OCI-LY7 (cell line): ENCODE measurements at regions not wholly inside any gene's neighbourhood (a gene's known extent, or its start where the extent isn't known, plus 50 kb on each side); places are given as distances from the start of the nearest gene placed in this dataset.

Experiments
- EZH2phosphoT487 ChIP-seq: fragments of 200-600 bp; sonication (generic); IDR thresholded peaks from 2 replicates; pipeline ENCODE4 v1.6.1; 2018; ENCODE audit warnings: low read depth, borderline replicate concordance, mild to moderate bottlenecking, mixed run types, antibody characterized with exemption, low read length, moderate library complexity, mixed read lengths
- TF ChIP-seq, protein P1 (sequence below): fragments of 200-600 bp; sonication (generic); conservative IDR thresholded peaks from 2 replicates; pipeline ENCODE4 v1.5.1; 2014; ENCODE audit warnings: mild to moderate bottlenecking, antibody characterized with exemption, low read length, moderate library complexity, mixed read lengths

DNA sequence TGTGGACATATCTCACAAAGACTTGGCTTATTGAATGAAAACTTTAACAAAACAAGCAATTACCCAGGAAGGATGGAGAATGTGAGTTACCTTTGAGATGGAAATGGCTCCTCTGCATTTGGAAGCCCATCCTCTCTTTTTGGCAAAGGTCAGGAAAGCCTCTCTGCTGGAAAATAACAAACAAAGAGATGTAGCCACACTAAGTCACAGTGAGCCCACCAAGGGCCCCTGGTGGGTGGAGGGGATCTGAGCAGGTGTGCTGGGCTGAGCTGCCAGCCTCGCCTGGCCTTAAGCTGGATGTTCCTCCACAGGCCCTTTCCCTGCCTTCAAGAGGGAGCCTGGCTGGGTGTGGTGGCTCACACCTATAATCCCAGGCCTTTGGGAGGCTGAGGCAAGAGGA lies 269.2 kb downstream of the HNRNPD start:
- TF ChIP-seq, protein P1, sequence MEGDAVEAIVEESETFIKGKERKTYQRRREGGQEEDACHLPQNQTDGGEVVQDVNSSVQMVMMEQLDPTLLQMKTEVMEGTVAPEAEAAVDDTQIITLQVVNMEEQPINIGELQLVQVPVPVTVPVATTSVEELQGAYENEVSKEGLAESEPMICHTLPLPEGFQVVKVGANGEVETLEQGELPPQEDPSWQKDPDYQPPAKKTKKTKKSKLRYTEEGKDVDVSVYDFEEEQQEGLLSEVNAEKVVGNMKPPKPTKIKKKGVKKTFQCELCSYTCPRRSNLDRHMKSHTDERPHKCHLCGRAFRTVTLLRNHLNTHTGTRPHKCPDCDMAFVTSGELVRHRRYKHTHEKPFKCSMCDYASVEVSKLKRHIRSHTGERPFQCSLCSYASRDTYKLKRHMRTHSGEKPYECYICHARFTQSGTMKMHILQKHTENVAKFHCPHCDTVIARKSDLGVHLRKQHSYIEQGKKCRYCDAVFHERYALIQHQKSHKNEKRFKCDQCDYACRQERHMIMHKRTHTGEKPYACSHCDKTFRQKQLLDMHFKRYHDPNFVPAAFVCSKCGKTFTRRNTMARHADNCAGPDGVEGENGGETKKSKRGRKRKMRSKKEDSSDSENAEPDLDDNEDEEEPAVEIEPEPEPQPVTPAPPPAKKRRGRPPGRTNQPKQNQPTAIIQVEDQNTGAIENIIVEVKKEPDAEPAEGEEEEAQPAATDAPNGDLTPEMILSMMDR, result no peak
- no peak for TF ChIP-seq EZH2phosphoT487
